Esophagus muscularis mucosa (tissue), 4 donors: ENCODE measurements at regions not wholly inside any gene's neighbourhood (a gene's known extent, or its start where the extent isn't known, plus 50 kb on each side); places are given as distances from the start of the nearest gene placed in this dataset.

ENCODE experiments used
- EP300 ChIP-seq: sonication (generic); formaldehyde crosslinking; IDR thresholded peaks from one replicate; pipeline ENCODE4 v1.6.1; 2017; ENCODE audit warnings: antibody characterized with exemption
- POLR2AphosphoS5 ChIP-seq, 2 donors: sonication (generic); formaldehyde crosslinking; IDR thresholded peaks; one replicate each; pipeline ENCODE4 v1.6.1; 2017; ENCODE audit warnings: antibody characterized with exemption in 2 of 2
- TF ChIP-seq, protein P1 (sequence below), 3 experiments: fragments of 200-600 bp in 2 of 3; fragments of 450-650 bp in 1 of 3; sonication (generic) in 2 of 3; IDR thresholded peaks; one replicate each; pipeline ENCODE4 v1.5.1; 2017 to 2019; ENCODE audit warnings: antibody characterized with exemption in 3 of 3, mild to moderate bottlenecking in 2 of 3, moderate library complexity in 1 of 3

GRCh38 chr18:1357724-1358123 lies 453.1 kb downstream of the ADCYAP1 start:
- TF ChIP-seq EP300, result no peak
- TF ChIP-seq, protein P1, sequence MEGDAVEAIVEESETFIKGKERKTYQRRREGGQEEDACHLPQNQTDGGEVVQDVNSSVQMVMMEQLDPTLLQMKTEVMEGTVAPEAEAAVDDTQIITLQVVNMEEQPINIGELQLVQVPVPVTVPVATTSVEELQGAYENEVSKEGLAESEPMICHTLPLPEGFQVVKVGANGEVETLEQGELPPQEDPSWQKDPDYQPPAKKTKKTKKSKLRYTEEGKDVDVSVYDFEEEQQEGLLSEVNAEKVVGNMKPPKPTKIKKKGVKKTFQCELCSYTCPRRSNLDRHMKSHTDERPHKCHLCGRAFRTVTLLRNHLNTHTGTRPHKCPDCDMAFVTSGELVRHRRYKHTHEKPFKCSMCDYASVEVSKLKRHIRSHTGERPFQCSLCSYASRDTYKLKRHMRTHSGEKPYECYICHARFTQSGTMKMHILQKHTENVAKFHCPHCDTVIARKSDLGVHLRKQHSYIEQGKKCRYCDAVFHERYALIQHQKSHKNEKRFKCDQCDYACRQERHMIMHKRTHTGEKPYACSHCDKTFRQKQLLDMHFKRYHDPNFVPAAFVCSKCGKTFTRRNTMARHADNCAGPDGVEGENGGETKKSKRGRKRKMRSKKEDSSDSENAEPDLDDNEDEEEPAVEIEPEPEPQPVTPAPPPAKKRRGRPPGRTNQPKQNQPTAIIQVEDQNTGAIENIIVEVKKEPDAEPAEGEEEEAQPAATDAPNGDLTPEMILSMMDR (IDR thresholded peaks at IDR 0.05), result no peak
- TF ChIP-seq POLR2AphosphoS5 (IDR thresholded peaks at IDR 0.05), result no peak
